IPS-18c (cell line): ENCODE measurements at regions not wholly inside any gene's neighbourhood (a gene's known extent, or its start where the extent isn't known, plus 50 kb on each side); places are given as distances from the start of the nearest gene placed in this dataset.

Experiments used
- H3K4me3 ChIP-seq: 2 replicates; pipeline ENCODE4 v1.7.0; 2013; ENCODE audit warnings: low read depth, mild to moderate bottlenecking, low read length, moderate library complexity; ENCODE audit not compliant: insufficient read depth
- H3K9me3 ChIP-seq: one replicate; pipeline ENCODE4 v1.6.1; 2013; ENCODE audit warnings: mild to moderate bottlenecking, low read length, moderate library complexity; ENCODE audit not compliant: control insufficient read depth, insufficient read depth

DNA sequence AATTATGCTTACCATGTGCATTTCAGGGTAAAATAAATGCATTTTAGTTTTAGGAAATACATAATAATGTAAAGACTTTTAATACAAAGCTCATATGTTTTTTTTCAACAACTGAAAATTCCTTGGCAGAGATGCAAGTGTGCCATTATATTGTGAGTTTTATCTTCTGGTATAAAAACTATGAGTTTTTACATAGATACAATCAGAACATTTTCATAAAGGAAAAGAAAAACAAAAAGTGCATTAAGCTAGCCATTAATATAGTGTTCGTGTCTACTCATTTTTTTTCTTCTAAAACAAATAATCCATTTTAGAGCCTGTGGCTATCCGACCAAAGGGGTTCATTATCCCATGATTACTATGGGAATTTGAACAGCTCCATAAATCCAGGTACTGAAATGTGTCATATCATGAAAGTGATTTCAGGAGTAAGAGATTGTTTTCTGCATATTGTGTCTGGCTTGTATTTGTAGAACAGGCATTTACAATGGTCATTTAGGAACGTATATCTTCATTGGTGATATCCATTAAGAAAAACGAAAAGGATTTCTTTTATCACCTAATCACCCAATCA, 236.9 kb upstream of the SLC10A2 start:
- Histone ChIP-seq H3K4me3 (no peak overlapping the region), H3K9me3 (no peaks in the 10 kb centered on the region)

DNA sequence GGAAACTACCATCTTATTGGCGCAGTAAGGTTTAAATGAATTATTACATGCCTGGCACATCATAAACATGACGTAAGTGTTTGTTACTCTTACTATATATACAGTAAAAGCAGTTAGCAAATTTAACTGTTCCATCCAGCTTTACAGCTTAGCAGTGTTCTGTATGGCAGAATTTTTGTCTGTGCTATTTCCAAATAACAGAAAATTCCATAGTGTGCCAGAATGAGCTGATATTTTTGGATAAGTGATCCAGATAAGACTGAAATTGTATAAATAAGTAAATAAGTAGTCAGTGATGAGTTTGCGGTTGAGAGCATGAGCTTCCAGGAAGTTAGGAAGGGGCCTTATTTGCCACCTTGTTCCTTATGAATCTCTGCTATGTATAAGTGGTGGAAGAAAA, 236.5 kb upstream of the SLC10A2 start:
- H3K4me3 ChIP-seq, result no peak overlapping the region
- H3K9me3 ChIP-seq, result no peaks in the 10 kb centered on the region

DNA sequence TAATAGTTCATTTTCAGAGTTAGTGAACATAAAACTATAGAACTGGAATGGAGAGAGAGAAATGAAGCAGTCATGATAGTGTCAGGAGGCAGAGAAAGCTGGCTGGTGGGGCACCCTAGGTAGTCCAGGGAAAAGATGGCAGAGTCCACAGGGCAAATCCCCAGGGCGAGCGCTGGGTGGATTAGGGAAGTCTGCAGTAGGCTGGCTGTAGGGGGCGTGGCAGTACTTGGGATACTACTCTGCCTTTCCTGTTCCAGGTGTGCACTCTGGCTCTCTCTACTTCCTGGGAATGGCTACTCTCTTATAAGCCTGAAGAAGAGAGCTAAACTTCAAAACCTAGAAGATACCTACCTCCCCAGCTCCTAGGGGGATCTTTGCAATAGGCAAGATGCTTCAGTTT, 232.9 kb upstream of the SLC10A2 start:
- no peaks in the 10 kb centered on the region for H3K9me3 ChIP-seq
- no peak overlapping the region for H3K4me3 ChIP-seq

DNA sequence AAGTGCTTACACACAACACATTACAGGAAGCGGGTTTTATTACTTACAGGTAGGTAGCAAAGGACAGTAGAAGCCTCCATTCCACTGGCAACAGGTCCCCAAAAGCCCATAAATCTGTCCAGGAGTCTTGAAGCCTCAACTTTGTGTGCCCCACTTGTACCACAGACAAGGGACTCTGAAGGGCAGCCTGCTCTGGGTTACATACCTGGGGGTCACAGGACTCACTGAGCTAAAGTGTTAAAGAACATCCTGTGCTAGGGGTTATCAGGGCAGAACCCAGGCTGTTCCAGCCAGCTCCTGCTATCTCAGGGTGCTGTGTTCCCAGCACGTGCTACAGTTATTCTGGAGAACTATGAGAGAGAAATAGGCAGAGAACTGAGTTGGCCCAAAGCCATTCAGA, 230.9 kb upstream of the SLC10A2 start:
- Histone ChIP-seq H3K9me3 (no peaks in the 10 kb centered on the region), H3K4me3 (no peak overlapping the region)

DNA sequence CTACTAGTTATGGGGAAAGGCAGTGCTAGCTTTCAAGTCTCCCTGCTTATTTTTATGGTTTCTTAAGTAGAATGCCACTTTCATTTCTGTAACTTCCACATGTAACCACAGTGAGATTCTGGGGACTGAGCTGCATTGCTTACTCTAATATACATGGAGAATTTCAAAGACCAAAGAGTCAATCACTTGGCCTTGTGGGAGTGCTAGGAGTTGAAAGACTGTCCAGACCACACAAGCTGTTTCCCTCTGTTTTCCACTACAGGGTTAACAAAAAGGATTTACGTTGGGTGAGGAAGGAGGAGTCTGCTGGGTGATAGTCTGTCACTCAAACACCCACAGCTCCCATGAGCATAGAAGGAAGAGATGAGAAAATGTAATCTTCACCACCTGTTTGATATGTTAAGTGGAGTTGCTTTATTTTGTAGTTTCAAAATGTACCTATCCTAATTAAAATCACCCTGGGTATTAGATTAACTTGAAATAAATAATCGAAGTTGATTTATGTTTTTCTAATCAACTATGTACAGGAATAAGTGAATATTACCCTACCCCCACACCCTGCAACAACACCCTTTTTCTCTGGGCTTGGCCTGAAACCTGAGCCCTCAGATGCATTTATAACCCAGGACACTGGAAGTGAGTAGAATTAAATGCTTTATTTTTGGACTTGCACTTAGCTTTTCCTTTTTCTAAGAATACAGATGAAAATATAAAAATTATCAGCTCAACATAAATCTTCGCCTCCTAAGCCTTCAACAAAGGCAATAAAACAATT, 225.8 kb upstream of the SLC10A2 start:
- H3K4me3 ChIP-seq, result no peak overlapping the region
- H3K9me3 ChIP-seq, result no peaks in the 10 kb centered on the region

DNA sequence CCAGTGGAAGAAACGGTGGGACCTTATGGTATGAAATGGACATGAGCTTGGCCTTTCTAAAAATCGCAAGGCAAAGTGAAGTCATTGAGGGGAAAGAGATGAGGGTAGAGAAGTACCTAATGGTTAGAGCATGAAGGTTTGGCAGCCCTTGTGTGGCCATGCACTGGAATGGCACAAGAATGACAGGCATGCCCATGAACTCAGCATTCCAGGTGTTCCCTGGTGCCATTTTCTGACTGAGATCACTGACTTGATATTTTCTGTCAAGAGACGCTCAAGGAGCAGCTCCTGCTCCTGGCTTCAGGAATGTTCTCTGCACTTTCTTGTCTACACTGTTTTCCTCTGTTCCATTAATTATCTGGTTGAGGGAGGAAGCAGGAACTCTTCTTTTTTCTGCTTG, 225.0 kb upstream of the SLC10A2 start:
- H3K9me3 ChIP-seq, result no peaks in the 10 kb centered on the region
- H3K4me3 ChIP-seq, result no peak overlapping the region

DNA sequence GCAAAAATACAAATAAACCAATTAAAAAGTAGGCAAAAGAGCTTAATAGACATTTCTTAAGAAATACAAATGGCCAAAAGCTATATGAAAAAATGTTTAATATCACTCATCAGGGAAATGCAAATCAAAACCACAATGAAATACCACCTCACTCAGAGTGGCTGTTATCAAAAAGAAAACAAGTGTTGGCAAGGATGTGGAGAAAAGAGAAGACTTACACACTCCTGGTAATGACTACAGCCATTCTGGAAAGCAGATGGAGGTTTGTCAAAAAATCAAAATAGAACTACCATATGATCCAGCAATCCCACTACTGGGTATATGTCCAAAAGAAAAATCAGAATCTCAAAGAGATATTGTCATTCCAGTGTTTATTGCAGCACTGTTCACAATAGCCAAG, 223.5 kb upstream of the SLC10A2 start:
- no peaks in the 10 kb centered on the region for H3K9me3 ChIP-seq
- H3K4me3 ChIP-seq, result no peak overlapping the region

DNA sequence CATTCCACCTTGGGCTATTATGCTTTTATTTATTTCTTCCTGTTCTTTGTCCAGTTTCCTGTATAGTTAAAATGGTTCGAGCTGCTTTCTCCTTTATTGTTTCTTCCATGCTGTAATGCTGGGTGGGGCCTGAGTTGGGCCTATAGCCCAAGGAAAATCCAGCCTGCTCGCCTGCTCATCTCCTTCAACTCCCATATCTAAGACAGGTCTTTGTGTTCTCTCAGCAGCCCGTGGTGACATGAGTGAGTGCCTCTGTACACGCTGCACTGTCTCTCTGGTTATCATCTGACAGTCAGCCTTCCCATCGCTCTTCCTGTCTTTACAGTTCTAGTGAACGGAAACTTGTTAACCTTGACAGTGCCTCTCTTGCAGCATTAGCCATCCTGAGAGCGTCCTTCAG, 221.9 kb upstream of the SLC10A2 start:
- Histone ChIP-seq H3K4me3 (no peak overlapping the region), H3K9me3 (no peaks in the 10 kb centered on the region)

DNA sequence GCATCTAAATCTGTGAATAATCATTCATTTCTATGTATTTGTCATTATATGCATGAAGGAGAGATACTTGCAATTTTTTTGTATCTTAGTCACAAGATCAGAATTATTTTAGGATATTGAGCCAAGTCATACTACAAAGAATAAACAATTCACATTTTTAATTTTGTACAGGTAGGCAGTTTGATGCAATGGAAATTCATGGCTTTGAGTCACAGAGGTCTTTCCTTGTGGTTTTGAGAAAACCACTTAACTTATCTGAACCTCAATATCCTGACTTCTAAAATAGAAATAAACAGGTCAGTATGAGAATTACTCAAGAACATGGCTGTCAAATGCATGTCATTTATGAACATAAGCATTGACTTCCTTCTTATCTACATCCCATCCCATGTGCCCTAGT, 221.4 kb upstream of the SLC10A2 start:
- Histone ChIP-seq H3K9me3 (no peaks in the 10 kb centered on the region), H3K4me3 (no peak overlapping the region)

DNA sequence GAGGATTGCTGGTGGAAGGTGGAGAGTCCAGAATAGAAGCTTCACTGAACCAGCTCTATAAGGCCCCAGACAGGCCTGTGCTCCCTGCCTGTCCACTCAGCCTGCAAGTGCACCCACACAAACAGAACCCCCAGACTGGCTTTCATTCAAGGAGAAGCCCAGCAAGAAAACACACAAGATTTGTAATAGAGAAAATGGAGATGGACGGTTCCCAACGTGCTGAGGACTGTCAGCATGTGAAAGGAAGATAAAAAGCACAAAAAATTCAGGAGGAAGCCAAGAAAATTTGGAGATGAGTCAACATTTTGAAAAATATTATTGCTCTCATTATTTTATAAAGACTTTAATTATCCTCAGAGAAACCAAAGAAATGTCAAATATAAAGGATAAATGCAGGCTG, 218.2 kb upstream of the SLC10A2 start:
- Histone ChIP-seq H3K9me3 (no peaks in the 10 kb centered on the region), H3K4me3 (no peak overlapping the region)

DNA sequence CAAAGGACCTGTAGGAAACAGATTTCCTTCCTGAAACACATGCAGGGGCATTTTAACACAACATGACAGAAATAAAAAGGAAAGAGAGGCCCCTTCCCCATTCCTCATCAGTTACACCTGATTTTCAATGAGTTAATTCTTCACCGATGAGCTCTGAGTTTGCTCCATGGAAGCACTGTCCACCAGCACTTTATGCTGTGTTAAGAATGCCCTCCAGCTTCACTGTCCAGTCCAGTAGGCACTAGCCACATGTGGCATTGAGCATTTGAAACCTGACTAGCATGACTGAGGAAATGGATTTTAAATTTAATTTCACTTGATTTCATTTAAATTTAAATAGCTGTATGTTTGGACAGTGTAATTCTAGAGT, 217.2 kb upstream of the SLC10A2 start:
- no peaks in the 10 kb centered on the region for H3K9me3 ChIP-seq

DNA sequence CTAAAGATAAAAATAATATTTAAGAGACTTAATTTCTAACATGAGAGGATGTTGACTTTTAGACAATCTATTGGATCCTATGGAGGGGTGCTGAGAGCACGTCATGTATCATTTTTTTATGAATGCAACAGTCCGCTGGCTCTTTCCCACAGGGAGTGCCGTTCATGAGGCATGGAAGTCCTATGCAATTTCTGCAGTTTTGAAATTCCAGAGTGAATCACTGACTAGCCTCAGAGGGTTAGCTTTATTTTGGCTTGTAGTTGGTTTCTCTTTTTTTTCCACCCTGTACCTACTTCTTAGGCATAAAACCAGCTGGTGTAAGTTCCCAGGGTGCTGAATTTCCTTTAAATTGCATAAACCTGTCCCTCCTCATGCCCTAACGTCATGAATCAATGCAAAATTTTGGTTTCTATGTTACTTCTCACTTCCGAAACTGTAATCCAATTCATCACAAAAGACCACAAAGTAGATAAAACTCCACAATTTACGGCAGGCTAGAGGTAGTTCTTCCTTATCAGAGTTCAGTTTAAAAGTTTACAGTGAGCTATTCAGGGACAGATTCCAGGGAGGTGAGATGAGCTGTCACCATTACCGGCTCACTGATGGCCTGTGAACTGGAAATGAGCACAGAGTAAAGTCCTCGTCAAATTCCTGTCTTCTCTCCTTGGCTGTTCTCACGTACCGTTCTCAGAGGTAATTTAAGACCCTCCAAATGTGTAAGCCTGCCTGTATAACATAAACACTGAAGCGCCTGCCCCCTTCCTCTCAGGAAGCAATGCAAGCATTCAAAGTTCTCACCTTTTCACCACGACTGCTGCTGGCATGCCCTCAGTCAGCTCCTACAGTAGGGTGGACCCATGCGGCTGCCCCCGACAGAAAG, 216.6 kb upstream of the SLC10A2 start:
- Histone ChIP-seq H3K4me3 (no peak overlapping the region), H3K9me3 (no peaks in the 10 kb centered on the region)

More for the DNA sequence above, 217.2 kb upstream of the SLC10A2 start:
- H3K4me3 ChIP-seq, result no peak overlapping the region

DNA sequence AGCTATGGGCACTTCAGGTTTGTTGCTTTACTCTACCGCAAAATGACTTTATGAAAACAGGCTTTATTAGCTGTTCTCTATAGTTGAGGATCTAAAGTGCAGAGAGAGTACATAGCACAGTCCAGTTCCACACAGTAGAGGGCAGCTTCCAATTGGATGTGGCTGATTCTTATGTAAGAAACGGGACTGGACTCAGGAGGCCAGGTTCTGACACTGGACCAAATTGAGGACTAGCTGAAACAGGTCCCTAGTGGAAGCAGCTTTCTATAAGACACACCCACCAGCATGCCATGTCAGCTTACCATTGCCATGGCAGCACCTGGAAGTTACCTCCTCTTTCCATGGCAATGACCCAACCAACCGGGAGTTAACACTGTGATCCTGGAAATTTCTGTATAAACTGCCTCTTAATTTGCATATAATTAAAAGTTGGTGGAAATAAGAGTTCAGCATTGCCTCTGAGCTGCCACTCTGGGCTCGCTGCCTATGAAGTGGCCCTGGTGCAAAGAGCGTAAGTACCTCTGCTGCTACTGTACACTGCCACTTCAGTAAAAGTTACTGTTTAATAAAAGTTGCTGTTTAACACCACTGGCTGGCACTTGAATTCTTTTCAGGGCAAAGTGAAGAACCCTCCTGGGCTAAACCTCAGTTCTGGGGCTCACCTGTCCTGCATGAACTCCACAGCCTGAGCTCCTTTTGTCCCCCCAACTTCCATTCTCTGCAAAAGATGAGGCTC, 211.9 kb upstream of the SLC10A2 start:
- Histone ChIP-seq H3K9me3 (no peaks in the 10 kb centered on the region), H3K4me3 (no peak overlapping the region)

DNA sequence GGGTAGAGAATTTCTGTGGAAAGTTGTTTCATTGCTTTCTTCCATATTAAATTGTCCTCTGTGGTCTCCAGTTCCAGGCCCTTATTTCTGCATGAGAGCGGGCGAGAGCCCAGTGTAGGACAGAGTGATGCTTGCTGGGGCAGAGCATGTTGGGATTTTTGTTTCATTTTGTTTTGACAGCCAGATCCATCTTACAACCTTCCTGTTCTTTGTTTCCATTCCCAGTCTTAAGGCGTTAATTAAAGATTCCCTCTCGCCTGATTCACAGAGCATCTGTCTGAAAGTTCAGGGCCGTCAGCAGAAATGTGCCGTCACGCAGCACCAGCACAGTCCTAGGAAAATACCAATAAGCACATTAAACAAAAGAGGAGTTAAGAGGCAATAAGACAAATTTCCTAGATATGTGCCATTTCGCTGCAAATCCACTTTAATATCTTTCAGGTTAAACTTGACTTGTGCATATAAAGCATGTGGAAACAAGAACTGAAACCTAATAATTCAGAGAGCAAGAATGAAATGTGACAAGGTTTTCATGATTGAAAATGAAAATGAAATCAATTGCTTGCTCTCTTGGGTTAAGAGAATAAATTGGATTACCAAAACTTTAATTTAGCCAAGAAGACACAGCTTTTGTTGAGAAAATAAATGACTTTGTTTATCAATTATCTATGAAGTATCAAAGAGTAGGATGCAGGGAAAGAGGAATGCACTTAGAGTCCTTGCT, 210.7 kb upstream of the SLC10A2 start:
- H3K4me3 ChIP-seq, result no peak overlapping the region
- H3K9me3 ChIP-seq, result no peaks in the 10 kb centered on the region

DNA sequence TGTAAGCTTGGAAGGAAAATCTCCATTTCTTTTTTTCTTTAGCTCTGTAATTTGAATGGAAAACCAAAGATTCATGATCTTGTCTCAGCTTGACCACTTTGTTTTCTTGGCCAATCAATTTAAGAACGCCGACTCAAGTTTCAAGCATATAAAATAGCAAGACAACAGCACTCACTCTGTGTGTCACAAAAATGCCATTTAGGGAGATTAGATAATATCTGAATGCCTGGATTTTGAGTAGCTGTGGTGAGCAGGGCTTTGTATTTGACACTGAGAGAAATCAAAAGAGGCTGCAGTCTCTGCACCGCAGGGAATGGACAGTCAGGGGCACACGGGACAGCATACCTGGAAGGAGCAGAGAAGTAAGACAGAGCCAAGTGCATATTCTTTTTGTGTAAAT, 209.5 kb upstream of the SLC10A2 start:
- no peaks in the 10 kb centered on the region for H3K9me3 ChIP-seq

DNA sequence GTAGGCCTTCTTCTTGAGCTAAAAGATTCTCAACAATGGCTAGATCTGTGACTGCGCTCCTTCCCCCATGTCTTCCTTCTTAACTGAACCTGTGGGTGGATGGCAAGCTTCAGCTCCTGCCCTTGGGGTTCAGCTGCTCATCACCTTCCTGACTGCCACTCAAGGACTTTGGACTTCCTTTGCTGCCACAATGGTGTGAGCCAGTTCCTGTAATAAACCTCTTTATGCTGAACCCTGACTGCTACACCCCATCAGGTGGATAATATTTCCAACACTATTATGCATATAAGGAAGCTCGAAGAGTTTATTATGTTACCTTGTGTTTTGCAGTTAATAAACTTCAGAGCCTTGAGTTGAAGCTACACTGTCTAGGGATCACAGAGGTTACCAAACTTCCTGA, 208.9 kb upstream of the SLC10A2 start:
- Histone ChIP-seq H3K4me3 (no peak overlapping the region), H3K9me3 (no peaks in the 10 kb centered on the region)

More for the DNA sequence above, 209.5 kb upstream of the SLC10A2 start:
- H3K4me3 ChIP-seq, result no peak overlapping the region

DNA sequence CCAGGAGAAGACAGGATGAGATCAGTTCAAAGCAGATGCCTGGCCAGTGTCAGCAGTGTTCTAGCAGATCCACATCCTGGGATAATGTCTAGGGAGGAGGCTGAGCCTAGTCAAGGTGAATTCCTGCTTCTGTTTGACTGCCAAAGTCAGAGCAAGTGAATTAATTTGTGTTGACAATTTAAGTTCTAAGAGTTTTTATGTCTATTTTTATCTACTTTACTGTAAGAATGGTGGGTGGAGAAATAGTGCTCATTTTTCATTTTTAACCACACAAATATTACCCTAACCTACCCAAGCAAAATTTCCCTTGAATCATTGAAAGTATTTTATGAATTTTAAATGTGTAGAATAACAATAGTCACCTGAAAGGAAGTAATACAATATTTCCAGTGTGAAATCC, 207.6 kb upstream of the SLC10A2 start:
- Histone ChIP-seq H3K9me3 (no peaks in the 10 kb centered on the region), H3K4me3 (no peak overlapping the region)
